GM12874 (cell line): ENCODE measurements at regions not wholly inside any gene's neighbourhood (a gene's known extent, or its start where the extent isn't known, plus 50 kb on each side); places are given as distances from the start of the nearest gene placed in this dataset.

Experiments
- TF ChIP-seq, protein P1 (sequence below): IDR thresholded peaks from 2 replicates; pipeline ENCODE4 v1.5.1; 2011; ENCODE audit warnings: low read depth, mild to moderate bottlenecking, control low read depth, low read length, moderate library complexity; ENCODE audit not compliant: insufficient read depth

DNA sequence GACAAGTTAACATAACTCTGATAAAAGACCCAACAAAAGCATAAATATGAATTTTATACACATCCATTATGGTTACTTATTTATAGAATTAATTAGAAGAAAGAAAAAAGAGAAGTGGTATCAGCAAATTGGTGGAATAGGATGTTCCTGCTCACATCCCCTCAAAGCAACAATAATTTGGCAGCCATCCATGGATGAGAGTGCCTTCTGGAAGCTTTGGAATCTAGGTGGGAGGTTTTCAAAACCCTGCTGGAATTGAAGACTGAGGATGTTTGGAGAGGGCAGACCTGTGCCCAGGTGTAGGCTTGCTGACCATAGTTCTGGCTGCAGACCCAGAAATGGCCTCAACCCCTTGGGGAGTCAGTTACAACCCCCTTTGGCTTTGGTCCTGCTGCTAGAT, 91.2 kb downstream of the EDEM1 start:
- TF ChIP-seq, protein P1, sequence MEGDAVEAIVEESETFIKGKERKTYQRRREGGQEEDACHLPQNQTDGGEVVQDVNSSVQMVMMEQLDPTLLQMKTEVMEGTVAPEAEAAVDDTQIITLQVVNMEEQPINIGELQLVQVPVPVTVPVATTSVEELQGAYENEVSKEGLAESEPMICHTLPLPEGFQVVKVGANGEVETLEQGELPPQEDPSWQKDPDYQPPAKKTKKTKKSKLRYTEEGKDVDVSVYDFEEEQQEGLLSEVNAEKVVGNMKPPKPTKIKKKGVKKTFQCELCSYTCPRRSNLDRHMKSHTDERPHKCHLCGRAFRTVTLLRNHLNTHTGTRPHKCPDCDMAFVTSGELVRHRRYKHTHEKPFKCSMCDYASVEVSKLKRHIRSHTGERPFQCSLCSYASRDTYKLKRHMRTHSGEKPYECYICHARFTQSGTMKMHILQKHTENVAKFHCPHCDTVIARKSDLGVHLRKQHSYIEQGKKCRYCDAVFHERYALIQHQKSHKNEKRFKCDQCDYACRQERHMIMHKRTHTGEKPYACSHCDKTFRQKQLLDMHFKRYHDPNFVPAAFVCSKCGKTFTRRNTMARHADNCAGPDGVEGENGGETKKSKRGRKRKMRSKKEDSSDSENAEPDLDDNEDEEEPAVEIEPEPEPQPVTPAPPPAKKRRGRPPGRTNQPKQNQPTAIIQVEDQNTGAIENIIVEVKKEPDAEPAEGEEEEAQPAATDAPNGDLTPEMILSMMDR = no peak

DNA sequence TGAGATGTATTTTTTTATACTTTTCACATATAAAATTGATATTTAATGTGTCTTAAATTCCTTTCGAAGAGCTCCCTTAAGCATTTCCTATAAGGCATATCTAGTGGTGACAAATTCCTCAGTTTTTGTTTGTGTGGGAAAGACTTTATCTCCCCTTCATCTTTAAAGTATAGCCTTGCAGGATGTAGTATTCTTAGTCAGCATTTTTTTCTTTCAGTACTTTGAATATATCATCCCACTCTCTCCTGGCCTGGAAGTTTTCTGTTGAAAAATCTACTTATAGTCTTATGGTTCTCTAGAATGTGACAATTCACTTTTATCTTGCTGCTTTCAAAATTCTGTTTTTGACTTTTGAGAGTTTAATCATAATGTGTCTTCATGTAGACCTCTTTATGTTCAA, 95.2 kb downstream of the EDEM1 start:
- TF ChIP-seq, protein P1 = no peak

DNA sequence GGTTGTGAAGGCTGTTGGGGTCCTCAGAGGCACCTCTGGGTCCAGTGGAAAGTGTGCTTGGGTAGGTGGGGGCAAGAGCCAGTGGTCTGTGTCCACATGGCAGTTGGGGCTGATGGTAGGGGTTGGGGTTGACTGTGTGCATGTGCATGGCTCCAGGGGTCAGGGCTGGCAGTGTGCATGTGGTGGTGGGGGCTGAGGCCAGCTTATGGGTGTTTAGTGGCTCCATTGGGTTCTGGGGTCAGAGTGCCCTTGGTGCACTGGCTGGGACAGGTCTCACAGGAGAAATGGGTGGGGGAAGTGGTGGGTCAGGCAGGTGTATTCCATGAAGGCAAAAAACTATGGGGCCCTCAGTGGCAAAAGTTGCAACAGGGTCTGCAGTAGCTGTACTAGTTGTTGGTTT, 97.9 kb downstream of the EDEM1 start:
- TF ChIP-seq, protein P1 = no peak

DNA sequence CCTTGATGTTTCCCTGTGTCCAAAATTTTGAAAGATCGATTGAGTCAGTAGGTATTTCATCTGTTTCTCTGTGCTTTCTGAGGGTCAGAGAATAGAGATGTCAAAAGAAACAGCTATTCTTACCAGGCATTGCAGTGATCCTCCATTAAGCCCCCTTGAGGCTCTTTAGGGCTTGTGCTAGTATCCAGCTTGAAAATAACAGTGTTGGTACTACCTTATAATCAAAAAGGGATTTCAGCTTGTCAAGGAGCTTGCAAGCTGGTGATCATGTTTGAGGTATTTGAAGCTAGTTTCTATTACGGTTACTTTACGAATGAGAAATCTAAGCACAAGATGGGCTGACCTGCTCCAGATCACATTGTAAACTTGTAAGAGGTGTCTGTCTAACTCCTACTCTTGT, 103.4 kb downstream of the EDEM1 start:
- TF ChIP-seq, protein P1 = no peak

DNA sequence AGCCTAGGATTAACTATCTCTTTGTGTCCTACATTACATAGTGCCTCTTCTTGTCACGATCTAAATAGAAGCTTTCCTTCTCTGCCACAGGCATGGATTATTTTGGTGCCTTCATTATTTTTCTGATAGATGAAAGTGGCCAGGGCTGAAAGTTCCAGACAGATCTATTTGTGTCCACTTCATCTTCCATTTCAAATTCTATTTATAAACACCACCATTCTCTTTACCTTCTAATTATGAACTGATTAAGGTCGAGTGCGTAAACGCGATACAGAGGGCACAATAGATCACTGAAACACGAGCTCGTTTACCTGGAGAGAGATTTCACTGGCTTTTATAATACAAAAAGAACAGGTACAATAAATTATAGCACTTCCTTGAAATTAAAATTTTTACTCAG, 105.0 kb downstream of the EDEM1 start:
- TF ChIP-seq, protein P1 = no peak

DNA sequence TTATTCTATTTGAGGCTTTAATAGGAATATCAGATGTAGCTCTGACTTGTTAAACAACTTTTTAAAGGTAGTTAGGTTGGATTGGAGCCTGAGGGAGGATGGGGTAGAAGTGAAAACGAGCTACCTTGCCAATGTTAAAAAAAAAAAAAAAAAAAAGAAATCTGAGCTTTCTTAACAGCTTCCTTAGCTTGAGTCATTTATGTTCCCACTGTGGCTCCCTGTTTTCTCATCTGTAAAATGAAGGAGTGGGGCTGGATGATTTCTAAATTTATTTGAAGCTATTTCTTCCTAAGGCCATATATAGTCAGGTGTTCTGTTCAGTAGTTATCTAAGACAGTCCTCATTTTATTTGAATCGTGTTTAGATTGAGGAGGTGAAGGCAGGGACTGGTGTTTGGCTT, 105.7 kb downstream of the EDEM1 start:
- TF ChIP-seq, protein P1 = no peak

DNA sequence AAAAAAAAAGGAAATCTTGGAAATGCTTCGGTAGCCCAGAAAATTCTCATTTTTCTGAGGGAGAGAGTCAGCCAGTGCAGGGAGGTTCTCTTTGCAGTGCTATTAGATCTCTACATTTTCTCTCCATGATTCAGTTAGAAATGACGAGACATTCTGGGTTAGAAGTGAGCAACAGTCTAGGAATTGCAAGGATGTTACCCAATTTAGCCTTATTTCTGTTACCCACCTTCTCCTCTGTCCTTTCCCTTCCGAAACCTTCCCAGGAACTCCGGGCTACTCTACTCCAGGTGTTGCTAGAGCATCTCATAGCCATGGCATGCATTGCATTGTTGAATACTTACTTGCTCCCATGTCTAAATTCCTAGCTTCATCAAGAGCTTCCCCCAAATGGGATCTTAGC, 106.8 kb downstream of the EDEM1 start:
- TF ChIP-seq, protein P1 = no peak
